Esophagus muscularis mucosa (tissue), 4 donors: ENCODE measurements at regions not wholly inside any gene's neighbourhood (a gene's known extent, or its start where the extent isn't known, plus 50 kb on each side); places are given as distances from the start of the nearest gene placed in this dataset.

Source experiments
- DNase-seq: peaks from one replicate; pipeline ENCODE4 v3.0.0-alpha.2; 2017; ENCODE audit errors: extremely low spot score
- H3K27ac ChIP-seq, 4 donors: fragments of 200-600 bp; sonication (generic); replicated peaks in 1 of 4; 1 replicate in 3 of 4; 2 replicates in 1 of 4; pipeline ENCODE4 v1.5.1; 2016 to 2019; ENCODE audit warnings: mild to moderate bottlenecking in 1 of 4
- H3K27me3 ChIP-seq, 4 donors: fragments of 200-600 bp; sonication (generic); one replicate each; pipeline versions ENCODE4 v1.5.1 to v1.6.0; 2016 to 2019
- H3K36me3 ChIP-seq, 4 donors: fragments of 200-600 bp; sonication (generic); one replicate each; pipeline ENCODE4 v1.5.1; 2016 to 2019
- H3K4me1 ChIP-seq, 4 donors: fragments of 200-600 bp; sonication (generic); one replicate each; pipeline ENCODE4 v1.5.1; 2016 to 2019
- H3K4me3 ChIP-seq, 4 donors: fragments of 200-600 bp; sonication (generic); 1 replicate in 2 of 4; 2 replicates in 2 of 4; pipeline ENCODE4 v1.5.1; 2016 to 2019; ENCODE audit warnings: mild to moderate bottlenecking in 4 of 4, moderate library complexity in 1 of 4
- H3K9me3 ChIP-seq, 4 donors: fragments of 200-600 bp; sonication (generic); 1 replicate in 3 of 4; 2 replicates in 1 of 4; pipeline ENCODE4 v1.5.1; 2016 to 2019
- EP300 ChIP-seq: sonication (generic); formaldehyde crosslinking; IDR thresholded peaks from one replicate; pipeline ENCODE4 v1.6.1; 2017; ENCODE audit warnings: antibody characterized with exemption
- POLR2A ChIP-seq: fragments of 450-650 bp; IDR thresholded peaks from one replicate; pipeline ENCODE4 v1.6.1; 2017; ENCODE audit warnings: antibody characterized with exemption, moderate library complexity, mild to moderate bottlenecking, low read depth
- POLR2AphosphoS5 ChIP-seq, 2 donors: sonication (generic); formaldehyde crosslinking; IDR thresholded peaks; one replicate each; pipeline ENCODE4 v1.6.1; 2017; ENCODE audit warnings: antibody characterized with exemption in 2 of 2
- WGBS: methylation state at CpG from one replicate; pipeline ENCODE4 v1.1.5; 2018; 5-methylcytosine and 5-hydroxymethylcytosine counted together
- intact Hi-C: fragments of 100-400 bp; cut with DNase I; formaldehyde crosslinking; loops from one replicate; pipeline ENCODE4 v1.15.1; 2023
- TF ChIP-seq, protein P1 (sequence below), 3 experiments: fragments of 200-600 bp in 2 of 3; fragments of 450-650 bp in 1 of 3; sonication (generic) in 2 of 3; IDR thresholded peaks; one replicate each; pipeline ENCODE4 v1.5.1; 2017 to 2019; ENCODE audit warnings: antibody characterized with exemption in 3 of 3, mild to moderate bottlenecking in 2 of 3, moderate library complexity in 1 of 3

DNA sequence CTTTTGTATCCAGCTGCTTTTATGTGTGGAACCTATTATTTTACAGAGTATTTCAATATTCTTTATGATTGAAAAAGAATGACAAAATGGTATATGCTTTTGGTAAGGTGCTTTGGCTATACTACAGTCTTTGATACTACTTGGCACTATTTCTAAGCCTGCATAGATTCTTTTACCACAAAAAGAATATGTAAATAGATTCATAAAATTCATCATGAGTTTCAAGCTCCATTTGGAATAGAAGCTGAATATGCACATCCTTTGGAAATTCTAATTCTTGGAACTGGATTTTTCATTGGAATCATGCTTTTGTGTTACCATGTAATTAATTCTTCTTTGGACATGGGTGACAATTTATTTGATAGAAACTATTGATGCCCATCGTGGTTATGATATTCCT, 60.2 kb upstream of the SYTL5 start:
- intact Hi-C loops = no loop called here
- 73% methylated on average over 1 of the region's 1 CpG for WGBS
- no peaks in the 10 kb centered on the region for H3K36me3 ChIP-seq
- H3K27me3 ChIP-seq = no peaks in the 10 kb centered on the region
- no peak for DNase-seq
- no peak overlapping the region for H3K27ac ChIP-seq
- no peaks in the 10 kb centered on the region for H3K4me1 ChIP-seq
- no peak for TF ChIP-seq POLR2AphosphoS5 (IDR thresholded peaks at IDR 0.05)
- TF ChIP-seq EP300 = no peak
- TF ChIP-seq, protein P1, sequence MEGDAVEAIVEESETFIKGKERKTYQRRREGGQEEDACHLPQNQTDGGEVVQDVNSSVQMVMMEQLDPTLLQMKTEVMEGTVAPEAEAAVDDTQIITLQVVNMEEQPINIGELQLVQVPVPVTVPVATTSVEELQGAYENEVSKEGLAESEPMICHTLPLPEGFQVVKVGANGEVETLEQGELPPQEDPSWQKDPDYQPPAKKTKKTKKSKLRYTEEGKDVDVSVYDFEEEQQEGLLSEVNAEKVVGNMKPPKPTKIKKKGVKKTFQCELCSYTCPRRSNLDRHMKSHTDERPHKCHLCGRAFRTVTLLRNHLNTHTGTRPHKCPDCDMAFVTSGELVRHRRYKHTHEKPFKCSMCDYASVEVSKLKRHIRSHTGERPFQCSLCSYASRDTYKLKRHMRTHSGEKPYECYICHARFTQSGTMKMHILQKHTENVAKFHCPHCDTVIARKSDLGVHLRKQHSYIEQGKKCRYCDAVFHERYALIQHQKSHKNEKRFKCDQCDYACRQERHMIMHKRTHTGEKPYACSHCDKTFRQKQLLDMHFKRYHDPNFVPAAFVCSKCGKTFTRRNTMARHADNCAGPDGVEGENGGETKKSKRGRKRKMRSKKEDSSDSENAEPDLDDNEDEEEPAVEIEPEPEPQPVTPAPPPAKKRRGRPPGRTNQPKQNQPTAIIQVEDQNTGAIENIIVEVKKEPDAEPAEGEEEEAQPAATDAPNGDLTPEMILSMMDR (IDR thresholded peaks at IDR 0.05) = no peak
- no peak for TF ChIP-seq POLR2A
- H3K4me3 ChIP-seq = no peak overlapping the region
- H3K9me3 ChIP-seq = no peaks in the 10 kb centered on the region

DNA sequence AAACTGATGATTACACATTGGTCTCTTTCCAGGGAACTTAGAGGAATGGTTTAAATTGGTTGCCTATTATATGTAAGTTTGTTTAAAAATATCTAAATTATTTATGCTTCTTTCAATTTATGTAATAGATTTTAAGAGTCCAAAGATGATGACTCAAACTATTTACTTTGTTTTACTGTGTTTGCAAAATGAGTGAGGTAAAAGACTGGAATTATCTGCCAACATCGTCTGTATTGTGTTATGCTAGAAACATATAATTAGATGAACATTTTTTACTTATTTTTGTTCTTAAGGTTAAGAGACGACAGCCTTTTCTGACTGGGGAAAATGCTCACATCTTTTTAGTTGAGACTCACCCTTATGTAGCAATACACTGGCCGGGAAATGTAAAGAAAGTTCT, 51.1 kb upstream of the SYTL5 start:
- Histone ChIP-seq H3K4me3 (no peak overlapping the region), H3K27me3 (no peaks in the 10 kb centered on the region), H3K27ac (no peak overlapping the region), H3K9me3 (no peaks in the 10 kb centered on the region), H3K36me3 (no peaks in the 10 kb centered on the region), H3K4me1 (no peaks in the 10 kb centered on the region)
- intact Hi-C loops = no loop called here
- TF ChIP-seq EP300 (no peak), POLR2A (no peak), POLR2AphosphoS5 (IDR thresholded peaks at IDR 0.05) (no peak)
- TF ChIP-seq, protein P1 (IDR thresholded peaks at IDR 0.05) = no peak
- no peak for DNase-seq
- 61% methylated on average over 3 of the region's 3 CpGs for WGBS

DNA sequence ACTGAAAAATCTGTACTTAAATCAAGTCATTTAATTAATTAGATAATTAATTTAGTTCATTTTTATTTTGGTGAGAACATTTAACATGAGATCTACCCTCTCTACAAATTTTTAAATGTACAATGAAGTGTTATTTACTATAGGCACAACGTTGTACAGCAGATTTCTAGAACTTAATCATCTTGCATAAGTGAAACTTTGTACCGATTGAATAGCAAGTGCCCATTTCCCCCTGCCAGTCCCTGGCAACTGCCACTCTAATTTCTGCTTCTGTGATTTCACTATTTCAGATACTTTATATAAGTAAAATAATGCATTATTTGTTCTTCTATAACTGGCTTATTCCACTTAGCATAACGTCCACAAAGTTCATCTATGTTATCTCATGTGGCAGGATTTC, 50.1 kb upstream of the SYTL5 start:
- no peaks in the 10 kb centered on the region for H3K4me1 ChIP-seq
- TF ChIP-seq POLR2A (no peak), EP300 (no peak), POLR2AphosphoS5 (IDR thresholded peaks at IDR 0.05) (no peak)
- TF ChIP-seq, protein P1 (IDR thresholded peaks at IDR 0.05) = no peak
- no peaks in the 10 kb centered on the region for H3K36me3 ChIP-seq
- no peak overlapping the region for H3K4me3 ChIP-seq
- WGBS = 58% methylated on average over 3 of the region's 3 CpGs
- H3K27ac ChIP-seq = no peak overlapping the region
- H3K9me3 ChIP-seq = no peaks in the 10 kb centered on the region
- intact Hi-C loops = no loop called here
- DNase-seq = no peak
- no peaks in the 10 kb centered on the region for H3K27me3 ChIP-seq
